ENCODE measurements at regions not wholly inside any gene's neighbourhood (a gene's known extent, or its start where the extent isn't known, plus 50 kb on each side); places are given as distances from the start of the nearest gene placed in this dataset.

DNA sequence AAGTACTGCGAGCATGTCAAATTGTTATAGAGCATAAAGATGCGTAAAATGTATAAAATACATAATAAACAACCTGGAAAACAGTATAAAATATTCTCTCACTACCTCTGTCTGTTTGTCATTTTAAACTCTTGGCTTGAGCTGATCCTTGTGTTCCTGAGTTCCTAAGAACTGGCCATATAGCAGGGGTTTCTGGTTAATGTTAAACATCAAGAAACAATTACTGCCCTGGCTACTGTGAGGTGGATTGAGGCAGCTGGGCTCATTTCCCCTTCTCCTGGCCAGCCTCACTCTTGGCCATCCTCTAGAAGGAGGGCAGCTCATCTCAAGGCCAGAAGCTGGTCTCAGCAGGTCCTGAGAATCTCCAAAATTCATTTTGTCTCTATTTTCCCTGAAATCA, 297.3 kb upstream of the USP24 start (continued):
- TF ChIP-seq BCL11A (IDR thresholded peaks at IDR 0.05; ENCODE audit: low read depth, low read length) (no peak), ATF7 (IDR thresholded peaks at IDR 0.05; ENCODE audit: low read depth) (no peak), TCF7 (IDR thresholded peaks at IDR 0.05; ENCODE audit: borderline replicate concordance) (no peak), ZNF384 (IDR thresholded peaks at IDR 0.05; ENCODE audit: borderline replicate concordance, low read depth, low read length) (no peak), KDM1A (IDR thresholded peaks at IDR 0.05; ENCODE audit: borderline replicate concordance) (no peak), PAX8 (IDR thresholded peaks at IDR 0.05) (no peak), HDAC6 (IDR thresholded peaks at IDR 0.05; ENCODE audit: unreplicated experiment) (no peak), RUNX3 (IDR thresholded peaks at IDR 0.05; ENCODE audit: low read length) (no peak)
- TF ChIP-seq, protein P1, sequence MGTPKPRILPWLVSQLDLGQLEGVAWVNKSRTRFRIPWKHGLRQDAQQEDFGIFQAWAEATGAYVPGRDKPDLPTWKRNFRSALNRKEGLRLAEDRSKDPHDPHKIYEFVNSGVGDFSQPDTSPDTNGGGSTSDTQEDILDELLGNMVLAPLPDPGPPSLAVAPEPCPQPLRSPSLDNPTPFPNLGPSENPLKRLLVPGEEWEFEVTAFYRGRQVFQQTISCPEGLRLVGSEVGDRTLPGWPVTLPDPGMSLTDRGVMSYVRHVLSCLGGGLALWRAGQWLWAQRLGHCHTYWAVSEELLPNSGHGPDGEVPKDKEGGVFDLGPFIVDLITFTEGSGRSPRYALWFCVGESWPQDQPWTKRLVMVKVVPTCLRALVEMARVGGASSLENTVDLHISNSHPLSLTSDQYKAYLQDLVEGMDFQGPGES (IDR thresholded peaks at IDR 0.05), result no peak

DNA sequence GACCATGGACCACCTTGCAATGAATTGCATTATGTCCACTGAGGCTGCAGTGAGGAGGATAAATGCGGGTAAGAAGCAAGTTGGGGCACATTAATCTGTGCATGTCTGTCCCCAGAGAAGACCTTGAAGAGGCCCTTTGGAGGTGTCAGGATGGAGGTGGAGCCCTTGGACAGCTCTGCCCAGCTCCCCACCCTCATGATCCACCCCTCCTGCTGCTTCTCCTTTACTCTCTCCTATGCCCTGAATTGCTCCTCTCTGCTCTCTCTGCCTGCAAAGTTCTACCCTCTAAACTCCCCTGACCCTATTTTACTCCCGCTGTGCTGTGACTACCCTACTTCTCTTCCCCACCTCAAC, 292.4 kb upstream of the USP24 start:
- SMC1A ChIA-PET (ENCODE audit: uncharacterized antibody, unreplicated experiment), result no interaction called here
- no peaks in the 10 kb centered on the region for H4K20me1 ChIP-seq (ENCODE audit: control insufficient read depth, insufficient read depth)
- FAIRE-seq (no peak), DNase-seq (ENCODE audit: low read depth, low spot score) (no peak), ATAC-seq (no peak)
- TF ChIP-seq NR2F1 (conservative IDR thresholded peaks at IDR 0.05) (no peak), CHD1 (IDR thresholded peaks at IDR 0.05; ENCODE audit: low read depth, low read length) (no peak), ESRRA (IDR thresholded peaks at IDR 0.05; ENCODE audit: low read length) (no peak), MTA3 (IDR thresholded peaks at IDR 0.05; ENCODE audit: borderline replicate concordance, low read length) (no peak), NFXL1 (IDR thresholded peaks at IDR 0.05; ENCODE audit: borderline replicate concordance) (no peak), TAF1 (IDR thresholded peaks at IDR 0.05; ENCODE audit: borderline replicate concordance, low read depth, low read length) (no peak), ATF7 (IDR thresholded peaks at IDR 0.05; ENCODE audit: low read depth) (no peak), SRF (IDR thresholded peaks at IDR 0.05; ENCODE audit: low read depth in 2 of 2, low read length in 2 of 2) (no peak), KLF5 (IDR thresholded peaks at IDR 0.05; ENCODE audit: partially characterized antibody) (no peak), ZSCAN29 (IDR thresholded peaks at IDR 0.05) (no peak)
- TF ChIP-seq, protein P2, sequence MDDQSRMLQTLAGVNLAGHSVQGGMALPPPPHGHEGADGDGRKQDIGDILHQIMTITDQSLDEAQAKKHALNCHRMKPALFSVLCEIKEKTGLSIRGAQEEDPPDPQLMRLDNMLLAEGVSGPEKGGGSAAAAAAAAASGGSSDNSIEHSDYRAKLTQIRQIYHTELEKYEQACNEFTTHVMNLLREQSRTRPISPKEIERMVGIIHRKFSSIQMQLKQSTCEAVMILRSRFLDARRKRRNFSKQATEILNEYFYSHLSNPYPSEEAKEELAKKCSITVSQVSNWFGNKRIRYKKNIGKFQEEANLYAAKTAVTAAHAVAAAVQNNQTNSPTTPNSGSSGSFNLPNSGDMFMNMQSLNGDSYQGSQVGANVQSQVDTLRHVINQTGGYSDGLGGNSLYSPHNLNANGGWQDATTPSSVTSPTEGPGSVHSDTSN (IDR thresholded peaks at IDR 0.05; ENCODE audit: insufficient replicate concordance, low read depth, low read length), result no peak
- TF ChIP-seq, protein P3, sequence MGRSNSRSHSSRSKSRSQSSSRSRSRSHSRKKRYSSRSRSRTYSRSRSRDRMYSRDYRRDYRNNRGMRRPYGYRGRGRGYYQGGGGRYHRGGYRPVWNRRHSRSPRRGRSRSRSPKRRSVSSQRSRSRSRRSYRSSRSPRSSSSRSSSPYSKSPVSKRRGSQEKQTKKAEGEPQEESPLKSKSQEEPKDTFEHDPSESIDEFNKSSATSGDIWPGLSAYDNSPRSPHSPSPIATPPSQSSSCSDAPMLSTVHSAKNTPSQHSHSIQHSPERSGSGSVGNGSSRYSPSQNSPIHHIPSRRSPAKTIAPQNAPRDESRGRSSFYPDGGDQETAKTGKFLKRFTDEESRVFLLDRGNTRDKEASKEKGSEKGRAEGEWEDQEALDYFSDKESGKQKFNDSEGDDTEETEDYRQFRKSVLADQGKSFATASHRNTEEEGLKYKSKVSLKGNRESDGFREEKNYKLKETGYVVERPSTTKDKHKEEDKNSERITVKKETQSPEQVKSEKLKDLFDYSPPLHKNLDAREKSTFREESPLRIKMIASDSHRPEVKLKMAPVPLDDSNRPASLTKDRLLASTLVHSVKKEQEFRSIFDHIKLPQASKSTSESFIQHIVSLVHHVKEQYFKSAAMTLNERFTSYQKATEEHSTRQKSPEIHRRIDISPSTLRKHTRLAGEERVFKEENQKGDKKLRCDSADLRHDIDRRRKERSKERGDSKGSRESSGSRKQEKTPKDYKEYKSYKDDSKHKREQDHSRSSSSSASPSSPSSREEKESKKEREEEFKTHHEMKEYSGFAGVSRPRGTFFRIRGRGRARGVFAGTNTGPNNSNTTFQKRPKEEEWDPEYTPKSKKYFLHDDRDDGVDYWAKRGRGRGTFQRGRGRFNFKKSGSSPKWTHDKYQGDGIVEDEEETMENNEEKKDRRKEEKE (IDR thresholded peaks at IDR 0.05), result no peak
- H3K27ac ChIP-seq (ENCODE audit: control insufficient read depth, insufficient read depth), result no peak overlapping the region
- POLR2A ChIA-PET, result no interaction called here
- in situ Hi-C loops (cut with MboI), result no loop called here
- no peaks in the 10 kb centered on the region for H3K36me3 ChIP-seq (ENCODE audit: control insufficient read depth in 2 of 2, insufficient read depth in 2 of 2, low read length in 1 of 2)
- no TSS peak for BruUV-seq (replicated peaks)
- H2AFZ ChIP-seq (ENCODE audit: control insufficient read depth, low read depth, low read length), result no peak overlapping the region
- H3K4me1 ChIP-seq (ENCODE audit: control insufficient read depth, insufficient read depth, low read length), result no peaks in the 10 kb centered on the region
- intact Hi-C loops (cut with micrococcal nuclease; ENCODE audit: unreplicated experiment), result no loop called here
- RAD21 ChIA-PET (ENCODE audit: unreplicated experiment), result no interaction called here
- peaks cover 0 to 1% of the 10 kb centered on the region in 2 experiments; a peak in 2 of 4 replicates for H3K27me3 ChIP-seq (replicated peaks in 1 of 2; ENCODE audit: control insufficient read depth in 2 of 2, insufficient read depth in 2 of 2, low read length in 1 of 2)
- no peak overlapping the region for H3K4me3 ChIP-seq
- no peak overlapping the region for H3K4me2 ChIP-seq (ENCODE audit: control insufficient read depth, insufficient read depth)
- no peaks in the 10 kb centered on the region for H3K9me3 ChIP-seq (replicated peaks; ENCODE audit: control insufficient read depth, insufficient read depth, low read length)
- WGBS (ENCODE audit: insufficient coverage, insufficient replicate concordance, low lambda C conversion rate, missing lambda C conversion rate), result 49% methylated on average over 2 of the region's 2 CpGs
- no peaks in the 10 kb centered on the region for H3K79me2 ChIP-seq (ENCODE audit: control insufficient read depth, insufficient read depth, low read length)
- H3K9ac ChIP-seq (ENCODE audit: control insufficient read depth, insufficient read depth, low read length), result no peak overlapping the region
- CTCF ChIA-PET, result no interaction called here
